ENCODE measurements at regions not wholly inside any gene's neighbourhood (a gene's known extent, or its start where the extent isn't known, plus 50 kb on each side); places are given as distances from the start of the nearest gene placed in this dataset.

DNA sequence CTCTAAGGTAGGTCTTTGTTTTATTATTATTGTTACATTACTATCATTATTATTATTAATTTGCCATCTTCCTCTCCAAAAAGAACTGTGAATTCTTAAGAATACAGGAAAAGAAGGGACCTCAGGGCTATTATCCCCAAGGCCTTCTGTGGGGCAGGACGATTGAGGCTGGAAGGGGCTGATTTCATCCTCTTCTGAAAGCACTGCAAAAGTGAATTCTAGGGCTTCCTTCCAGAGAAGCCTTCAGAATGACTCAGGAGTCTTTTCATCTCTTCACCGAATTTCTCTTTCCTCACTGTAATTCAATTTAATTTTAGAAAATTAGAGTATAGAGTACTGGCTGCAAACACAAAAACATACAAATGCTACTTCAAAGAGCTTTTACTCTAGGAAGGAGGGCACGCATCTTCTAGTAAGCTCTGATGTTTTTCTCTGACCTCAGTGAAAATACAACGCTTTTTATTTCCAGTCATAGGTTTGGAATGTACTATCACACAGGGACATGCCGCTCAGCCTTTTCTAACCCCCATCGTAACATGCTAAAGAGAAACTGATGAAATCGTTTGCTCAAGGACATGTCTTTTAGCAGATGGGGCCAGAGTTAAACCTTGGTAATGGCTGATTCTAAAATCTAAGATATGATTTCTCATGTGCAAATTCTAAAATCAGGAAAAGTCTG is 280.2 kb upstream of the PITRM1 start:
- DNase-seq = no peak

DNA sequence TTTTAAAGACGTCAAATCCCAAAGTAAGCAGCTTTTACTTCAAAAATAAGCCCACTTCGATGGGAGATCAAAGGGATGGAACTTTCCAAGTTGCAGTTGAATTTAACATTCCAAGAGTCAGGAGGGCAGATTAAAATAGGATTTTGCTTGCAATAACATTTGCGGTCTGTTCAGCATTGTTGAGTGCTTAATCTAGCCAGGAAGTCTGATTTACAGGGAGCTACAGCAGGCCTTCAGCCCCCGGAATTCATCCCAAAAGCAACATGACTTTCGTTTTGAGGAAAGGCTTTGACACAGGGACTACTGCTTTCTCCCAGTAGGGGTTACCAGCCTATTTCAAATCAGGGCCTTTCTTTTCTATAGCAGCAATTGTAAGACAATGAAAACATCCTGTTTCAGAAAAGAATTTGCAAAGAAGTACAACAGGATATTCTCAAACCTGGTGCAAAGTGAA is 279.6 kb upstream of the PITRM1 start:
- DNase-seq = no peak

DNA sequence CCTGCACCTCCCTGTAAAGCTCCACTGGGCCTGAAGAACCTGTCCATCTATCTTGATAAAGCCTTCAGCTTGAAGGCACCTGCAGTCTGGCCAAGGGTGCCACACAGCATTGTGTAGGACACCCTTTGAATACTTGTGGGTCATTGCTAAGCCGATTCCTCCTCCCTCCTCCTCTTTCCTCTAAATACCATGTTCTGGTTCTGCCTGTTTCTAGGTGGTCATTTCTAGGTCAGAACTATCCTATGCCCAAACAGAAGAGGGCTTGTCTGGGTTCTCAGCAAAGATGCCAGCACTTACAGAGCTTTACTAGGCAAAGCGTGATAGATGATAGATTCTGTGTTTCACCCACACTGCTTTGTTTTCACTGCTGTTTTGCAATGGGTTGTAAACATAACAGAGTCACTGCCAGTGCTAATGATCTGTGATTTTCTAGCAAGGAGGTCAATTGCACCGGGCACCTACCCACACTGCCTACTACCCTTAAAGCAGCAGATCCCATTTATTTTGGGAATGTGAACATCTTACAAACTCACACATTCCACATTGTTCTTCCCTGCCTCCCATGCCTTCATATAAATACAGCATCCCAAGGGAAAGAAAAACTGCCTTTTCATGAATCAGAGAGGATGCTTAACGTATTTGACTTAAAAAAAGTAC is 279.1 kb upstream of the PITRM1 start:
- DNase-seq = no peak

DNA sequence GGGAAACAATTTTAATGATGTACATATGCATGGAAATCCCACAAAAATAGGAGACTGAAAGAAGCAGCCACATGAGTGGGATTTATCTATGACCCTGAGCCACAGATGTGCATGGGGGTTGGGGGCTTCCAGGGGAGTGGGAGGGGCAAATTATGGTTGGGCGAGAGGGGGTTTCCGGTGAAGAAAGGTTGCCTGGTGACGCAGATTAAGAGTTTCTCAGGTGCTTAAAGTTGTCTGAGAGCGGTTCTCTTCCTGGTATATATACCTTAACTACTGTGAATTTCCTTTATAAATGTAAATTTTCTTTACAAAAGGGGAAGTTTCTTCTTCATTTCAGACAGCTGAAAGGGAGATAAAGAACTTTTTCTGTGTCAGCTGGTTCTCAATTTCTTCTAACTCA is 273.6 kb upstream of the PITRM1 start:
- DNase-seq = no peak

DNA sequence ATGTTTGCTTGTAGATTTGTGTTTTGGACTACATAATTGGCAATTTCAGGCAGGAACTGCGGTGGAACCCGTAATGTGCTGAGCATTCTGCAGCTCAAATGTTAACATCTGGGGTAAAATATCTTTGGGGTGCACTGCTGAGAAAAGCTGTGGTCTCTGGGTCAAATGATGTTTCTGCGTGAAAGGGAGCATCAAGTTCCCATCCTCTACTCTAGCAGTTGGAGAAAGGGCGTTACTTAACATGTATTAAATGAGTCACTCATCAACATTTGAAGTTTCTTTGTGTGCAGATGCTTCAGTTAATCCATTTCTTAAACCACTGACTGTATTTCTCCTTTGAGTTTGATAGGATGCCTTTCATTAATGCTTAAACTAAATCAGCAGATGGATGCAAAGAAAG is 273.1 kb upstream of the PITRM1 start:
- DNase-seq = no peak

GRCh38 chr10:3442451-3442990 is 269.9 kb upstream of the PITRM1 start:
- DNase-seq = no peak

DNA sequence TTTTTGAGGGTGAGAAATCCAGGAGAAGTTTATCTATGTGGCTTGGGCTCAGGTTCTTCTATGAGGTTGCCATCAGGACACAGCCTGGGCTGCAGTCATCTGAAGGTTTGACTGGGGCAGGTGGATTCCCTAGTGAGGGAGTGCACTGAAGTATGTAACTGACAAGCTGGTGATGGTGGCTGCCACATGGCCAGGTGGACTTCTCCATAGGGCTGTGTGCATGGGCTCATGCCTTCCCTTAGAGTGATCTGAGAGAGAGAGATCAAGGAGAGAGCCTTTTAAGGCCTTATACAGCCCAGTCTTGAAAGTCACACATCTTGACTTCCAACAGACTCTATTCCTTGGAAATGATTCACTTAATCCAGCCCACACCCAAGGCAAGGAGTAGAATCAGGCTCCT is 266.6 kb upstream of the PITRM1 start:
- DNase-seq = no peak

DNA sequence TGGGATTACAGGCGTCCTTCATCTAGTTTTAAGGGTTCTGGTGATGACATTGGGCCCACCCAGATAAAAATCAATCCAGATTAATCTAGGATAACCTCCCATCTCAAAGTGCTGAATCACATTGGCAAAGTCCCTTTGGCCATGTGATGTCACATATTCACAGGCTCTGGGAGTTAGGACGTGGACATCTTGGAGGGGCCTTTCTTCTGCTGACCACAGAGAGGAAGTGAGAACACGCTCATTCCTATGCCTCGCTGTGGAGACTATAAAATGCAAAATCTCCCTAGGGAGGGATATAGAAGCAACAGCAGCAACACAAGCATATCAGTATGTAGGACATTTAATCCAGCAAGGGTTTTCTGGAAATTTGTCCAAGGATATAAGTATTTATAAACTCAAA is 266.0 kb upstream of the PITRM1 start:
- no peak for DNase-seq

- DNase-seq = no peak
Measured at GRCh38 chr10:3435671-3436070, 263.1 kb upstream of the PITRM1 start.

GRCh38 chr10:3433988-3434387 is 261.4 kb upstream of the PITRM1 start:
- DNase-seq = no peak

GRCh38 chr10:3433131-3433530 is 260.5 kb upstream of the PITRM1 start:
- DNase-seq = no peak

- no peak for DNase-seq
Measured at GRCh38 chr10:3432081-3432825, 259.7 kb upstream of the PITRM1 start.

DNA sequence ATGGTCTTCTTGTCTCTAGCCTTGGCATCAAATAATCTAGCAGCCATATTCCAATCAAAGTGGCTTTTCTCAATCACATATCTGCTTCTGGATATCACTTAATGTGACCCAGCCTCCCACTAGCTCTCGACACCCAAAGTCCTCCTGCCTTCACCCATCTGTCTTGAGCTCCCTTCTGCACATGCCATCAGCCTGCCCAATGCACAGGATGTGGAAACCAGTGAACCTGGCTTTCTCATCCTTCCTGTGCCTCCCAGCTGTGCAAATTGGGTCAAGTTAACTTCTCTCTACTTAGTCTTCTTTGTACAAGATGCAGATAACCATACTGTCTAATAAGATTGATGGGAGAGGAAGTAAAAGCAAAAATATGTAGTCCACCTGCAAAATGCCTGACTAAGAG is 257.9 kb upstream of the PITRM1 start:
- no peak for DNase-seq

DNA sequence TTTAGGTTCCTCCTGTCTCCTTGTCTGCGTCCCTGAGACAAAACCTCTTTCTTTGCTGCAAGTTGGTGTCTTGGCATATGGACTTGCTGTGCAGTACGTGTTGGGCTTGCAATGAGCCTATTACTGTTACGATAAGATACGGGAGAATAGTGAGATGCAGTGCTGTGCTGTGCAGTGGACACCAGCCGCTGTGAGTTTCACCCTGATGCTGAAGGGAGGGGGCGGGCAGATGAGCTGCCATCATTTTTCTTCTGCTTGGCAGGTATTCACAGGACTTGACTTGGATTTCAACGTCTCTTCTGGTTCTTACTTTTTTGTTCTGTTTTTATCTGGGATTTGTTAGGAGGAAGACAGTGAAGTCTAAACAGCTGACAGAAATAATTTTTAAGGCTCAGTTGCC is 257.1 kb upstream of the PITRM1 start:
- DNase-seq = no peak

- no peak for DNase-seq
Measured at GRCh38 chr10:3428826-3429225, 256.2 kb upstream of the PITRM1 start.

DNA sequence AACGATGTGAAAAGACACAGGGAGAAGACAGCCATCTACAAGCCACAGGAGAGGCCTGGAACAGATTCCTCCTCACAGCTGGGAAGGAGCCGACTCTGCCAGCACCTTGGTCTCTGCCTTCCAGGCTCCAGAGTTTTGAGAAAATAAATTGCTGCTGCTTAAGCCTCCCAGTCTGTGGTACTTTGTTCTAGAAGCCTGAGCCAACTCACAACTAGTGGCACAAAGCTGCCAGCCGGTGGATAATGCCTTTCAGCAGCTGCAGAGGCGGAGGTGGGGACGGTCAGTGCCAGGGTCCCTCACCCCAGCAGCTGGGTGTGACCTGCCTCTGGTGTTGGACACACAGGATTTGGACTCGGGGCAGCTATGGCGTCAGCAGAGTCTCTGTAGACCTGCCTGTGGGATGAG is 255.4 kb upstream of the PITRM1 start:
- DNase-seq = no peak

GRCh38 chr10:3427347-3427746 is 254.8 kb upstream of the PITRM1 start:
- no peak for DNase-seq

DNA sequence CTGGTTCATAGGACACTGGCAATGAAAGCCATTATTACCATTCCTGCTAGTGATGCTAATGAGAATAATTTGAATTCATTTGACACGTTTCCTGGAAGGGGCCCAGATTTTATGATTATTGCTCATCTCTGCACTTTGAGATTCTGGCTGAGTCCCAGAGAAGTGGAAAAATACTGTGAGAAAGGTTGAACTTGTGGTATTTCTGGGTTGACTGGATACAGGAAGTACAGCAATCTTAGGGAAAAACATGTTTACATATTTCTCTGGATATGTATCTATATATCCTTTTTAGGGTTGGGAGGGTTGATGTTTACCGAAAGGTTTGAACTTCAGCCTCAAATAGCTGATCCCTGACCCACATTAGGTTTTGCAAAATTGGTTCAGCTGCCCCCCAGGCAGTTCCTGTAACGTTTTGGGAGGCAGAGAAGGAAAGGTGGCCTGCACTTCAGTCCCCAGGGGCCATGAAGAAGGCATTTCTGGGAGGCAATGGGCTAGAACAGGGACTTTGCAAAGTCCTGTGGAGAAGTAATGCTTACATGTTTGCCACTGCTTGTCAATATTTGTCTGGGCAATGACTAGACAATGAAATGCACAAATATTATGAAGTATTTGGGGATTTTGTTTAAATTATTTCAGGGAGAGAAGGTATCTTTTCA is 253.7 kb upstream of the PITRM1 start:
- DNase-seq = no peak

GRCh38 chr10:3425716-3426115 is 253.1 kb upstream of the PITRM1 start:
- no peak for DNase-seq

DNA sequence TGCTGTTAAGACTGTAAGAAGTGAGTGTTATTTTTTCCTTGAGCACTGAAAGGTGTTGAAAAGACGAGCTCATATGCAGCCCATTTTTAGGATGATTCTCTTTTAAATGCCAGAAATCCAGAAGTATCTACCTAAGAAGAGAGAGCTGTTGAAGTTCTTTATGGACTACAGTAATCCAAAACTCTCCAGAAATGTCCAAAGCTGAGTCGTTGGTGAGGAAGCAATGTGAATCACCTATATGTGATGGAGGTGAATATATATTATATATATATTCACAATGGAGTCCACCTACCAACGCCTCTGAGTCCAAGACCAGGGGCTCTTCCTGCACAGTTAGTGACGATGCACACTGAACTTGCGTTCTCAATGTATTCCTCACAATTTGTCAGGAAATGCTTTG is 252.7 kb upstream of the PITRM1 start:
- no peak for DNase-seq

DNA sequence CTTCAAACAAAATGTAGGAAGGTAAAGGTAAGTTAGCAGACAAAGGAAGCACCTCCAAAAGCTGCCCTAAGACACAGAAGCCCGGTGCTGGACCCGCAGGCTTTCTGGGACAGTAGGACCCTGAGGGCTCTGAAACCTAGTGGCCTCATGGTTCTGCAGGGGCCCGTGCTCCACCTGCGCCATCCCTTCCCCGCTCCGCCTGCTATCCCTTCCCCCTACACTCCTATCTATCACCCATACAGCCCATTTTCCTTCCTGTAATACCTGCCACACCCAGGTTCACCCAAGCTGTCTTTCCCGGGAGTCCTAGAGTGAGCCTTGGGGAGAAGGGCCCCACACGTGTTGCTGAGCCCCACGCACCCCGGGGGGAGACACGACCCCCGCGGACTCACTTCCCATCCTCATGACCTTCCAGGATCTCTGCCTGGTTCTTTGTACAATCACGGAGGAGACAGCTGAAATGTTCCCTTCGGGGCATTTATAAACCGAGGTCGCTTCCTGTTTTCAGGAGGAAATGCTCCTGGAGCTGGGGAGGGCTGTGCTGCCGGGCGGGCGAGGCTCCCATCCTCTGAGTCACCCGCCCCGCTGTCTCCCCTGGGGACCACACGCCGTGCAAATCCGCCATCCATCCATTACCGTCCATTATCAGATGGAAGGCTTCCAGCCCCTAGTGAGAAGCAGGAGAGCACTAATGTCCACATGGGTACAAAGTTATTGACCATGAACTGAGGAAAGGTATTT is 251.7 kb upstream of the PITRM1 start:
- peak; percentile 56 for DNase-seq

GRCh38 chr10:3423384-3423783 is 250.8 kb upstream of the PITRM1 start:
- no peak for DNase-seq

DNA sequence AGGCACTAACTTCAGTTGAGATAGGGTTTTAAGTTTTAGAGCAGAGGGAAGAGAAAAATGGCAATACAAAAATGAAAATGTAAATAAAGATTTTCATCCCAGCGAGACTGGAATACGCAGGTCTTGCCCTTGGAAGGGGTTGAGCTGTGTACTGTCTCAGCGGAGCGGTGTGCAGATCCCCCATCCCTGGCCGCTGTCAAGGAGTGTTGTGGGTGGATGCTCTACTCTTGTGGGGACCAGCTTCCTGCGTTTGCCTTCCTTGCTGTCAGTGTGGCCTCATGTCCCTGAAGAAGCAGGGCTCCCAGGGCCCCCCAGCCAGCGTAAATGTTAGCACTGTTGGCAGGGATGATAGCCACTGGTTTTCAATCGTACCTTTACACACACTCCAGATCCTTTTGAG is 249.7 kb upstream of the PITRM1 start:
- DNase-seq = no peak
